Cardiac fibroblast (primary cell): ENCODE measurements at regions not wholly inside any gene's neighbourhood (a gene's known extent, or its start where the extent isn't known, plus 50 kb on each side); places are given as distances from the start of the nearest gene placed in this dataset.

Experiments used
- DNase-seq, 2 donors: peaks; one replicate each; pipeline versions ENCODE4 v3.0.0 to v3.0.0-alpha.2; 2010; ENCODE audit warnings: low read depth in 2 of 2
- H3K4me3 ChIP-seq, 2 donors: replicated peaks in 1 of 2; 1 replicate in 1 of 2; 2 replicates in 1 of 2; pipeline ENCODE4 v1.5.1; 2011; ENCODE audit warnings: low read depth in 2 of 2, low read length in 2 of 2, mild to moderate bottlenecking in 2 of 2, moderate library complexity in 1 of 2
- TF ChIP-seq, protein P1 (sequence below): IDR thresholded peaks from one replicate; pipeline ENCODE4 v1.5.1; 2011; ENCODE audit warnings: low read depth, mild to moderate bottlenecking, low read length, inconsistent platforms

GRCh38 chr7:15867441-15867840 lies 181.0 kb upstream of the MEOX2 start:
- DNase-seq = no peak
- H3K4me3 ChIP-seq = no peak overlapping the region
- TF ChIP-seq, protein P1, sequence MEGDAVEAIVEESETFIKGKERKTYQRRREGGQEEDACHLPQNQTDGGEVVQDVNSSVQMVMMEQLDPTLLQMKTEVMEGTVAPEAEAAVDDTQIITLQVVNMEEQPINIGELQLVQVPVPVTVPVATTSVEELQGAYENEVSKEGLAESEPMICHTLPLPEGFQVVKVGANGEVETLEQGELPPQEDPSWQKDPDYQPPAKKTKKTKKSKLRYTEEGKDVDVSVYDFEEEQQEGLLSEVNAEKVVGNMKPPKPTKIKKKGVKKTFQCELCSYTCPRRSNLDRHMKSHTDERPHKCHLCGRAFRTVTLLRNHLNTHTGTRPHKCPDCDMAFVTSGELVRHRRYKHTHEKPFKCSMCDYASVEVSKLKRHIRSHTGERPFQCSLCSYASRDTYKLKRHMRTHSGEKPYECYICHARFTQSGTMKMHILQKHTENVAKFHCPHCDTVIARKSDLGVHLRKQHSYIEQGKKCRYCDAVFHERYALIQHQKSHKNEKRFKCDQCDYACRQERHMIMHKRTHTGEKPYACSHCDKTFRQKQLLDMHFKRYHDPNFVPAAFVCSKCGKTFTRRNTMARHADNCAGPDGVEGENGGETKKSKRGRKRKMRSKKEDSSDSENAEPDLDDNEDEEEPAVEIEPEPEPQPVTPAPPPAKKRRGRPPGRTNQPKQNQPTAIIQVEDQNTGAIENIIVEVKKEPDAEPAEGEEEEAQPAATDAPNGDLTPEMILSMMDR = no peak

DNA sequence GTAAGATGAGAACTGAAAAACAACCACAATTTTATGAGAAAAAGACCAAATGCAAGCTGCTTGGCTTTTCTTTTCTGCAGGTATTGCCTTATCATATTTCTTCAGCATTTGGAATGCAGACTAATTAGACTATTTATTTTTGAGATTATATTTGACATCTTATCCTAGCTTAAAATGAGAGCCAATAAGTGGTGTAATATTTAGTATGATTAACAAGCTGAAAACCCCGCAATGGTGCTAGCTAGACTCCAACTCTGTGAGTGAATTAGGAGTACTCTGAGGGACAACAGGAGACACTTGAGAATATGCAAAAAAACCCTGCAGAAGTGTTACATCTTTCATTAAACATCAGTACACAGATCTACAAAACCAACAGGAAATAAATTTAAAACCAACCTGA lies 180.3 kb upstream of the MEOX2 start:
- H3K4me3 ChIP-seq = no peak overlapping the region
- no peak for DNase-seq
- TF ChIP-seq, protein P1 = no peak

GRCh38 chr7:15864626-15864991 lies 178.1 kb upstream of the MEOX2 start:
- no peak overlapping the region for H3K4me3 ChIP-seq
- TF ChIP-seq, protein P1 = no peak
- DNase-seq = no peak

DNA sequence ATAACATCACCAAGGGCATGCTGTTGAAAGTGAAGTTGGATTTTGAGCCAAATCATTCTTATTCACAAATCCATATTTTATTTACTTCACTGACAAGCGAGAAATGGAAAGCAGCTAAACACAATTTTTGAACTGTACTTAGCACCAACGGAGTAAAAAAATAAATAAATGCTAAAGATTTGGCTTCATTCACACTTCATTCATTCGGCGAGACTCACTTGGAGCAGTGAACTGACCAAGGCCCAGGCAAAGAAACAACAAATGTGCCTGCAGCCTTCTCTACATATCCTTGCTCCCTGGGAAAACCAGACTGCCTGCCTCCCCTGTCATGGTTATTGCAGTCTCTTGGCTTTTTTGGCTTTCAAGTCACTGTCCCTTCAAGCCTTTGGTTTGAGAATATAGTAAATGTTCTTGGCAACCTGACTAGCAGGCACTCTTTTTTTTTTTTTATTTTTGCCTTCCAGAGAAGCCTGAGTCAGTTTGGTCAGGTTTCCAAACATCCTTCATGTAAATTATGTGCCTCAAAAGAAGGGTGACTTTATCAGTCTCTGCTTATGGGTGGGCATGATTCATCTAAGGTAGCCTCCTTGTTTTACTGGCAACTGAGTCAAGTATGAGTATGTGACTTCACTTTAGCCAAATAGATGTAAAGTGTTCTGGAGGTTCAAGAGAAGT lies 177.6 kb upstream of the MEOX2 start:
- DNase-seq = peak in 1 of 2 donors; percentile 15
- TF ChIP-seq, protein P1 = no peak
- no peak overlapping the region for H3K4me3 ChIP-seq

- H3K4me3 ChIP-seq = no peak overlapping the region
- TF ChIP-seq, protein P1 = no peak
- peak in 1 of 2 donors; percentile 29 for DNase-seq
Observed at GRCh38 chr7:15862781-15863165, 176.3 kb upstream of the MEOX2 start.

DNA sequence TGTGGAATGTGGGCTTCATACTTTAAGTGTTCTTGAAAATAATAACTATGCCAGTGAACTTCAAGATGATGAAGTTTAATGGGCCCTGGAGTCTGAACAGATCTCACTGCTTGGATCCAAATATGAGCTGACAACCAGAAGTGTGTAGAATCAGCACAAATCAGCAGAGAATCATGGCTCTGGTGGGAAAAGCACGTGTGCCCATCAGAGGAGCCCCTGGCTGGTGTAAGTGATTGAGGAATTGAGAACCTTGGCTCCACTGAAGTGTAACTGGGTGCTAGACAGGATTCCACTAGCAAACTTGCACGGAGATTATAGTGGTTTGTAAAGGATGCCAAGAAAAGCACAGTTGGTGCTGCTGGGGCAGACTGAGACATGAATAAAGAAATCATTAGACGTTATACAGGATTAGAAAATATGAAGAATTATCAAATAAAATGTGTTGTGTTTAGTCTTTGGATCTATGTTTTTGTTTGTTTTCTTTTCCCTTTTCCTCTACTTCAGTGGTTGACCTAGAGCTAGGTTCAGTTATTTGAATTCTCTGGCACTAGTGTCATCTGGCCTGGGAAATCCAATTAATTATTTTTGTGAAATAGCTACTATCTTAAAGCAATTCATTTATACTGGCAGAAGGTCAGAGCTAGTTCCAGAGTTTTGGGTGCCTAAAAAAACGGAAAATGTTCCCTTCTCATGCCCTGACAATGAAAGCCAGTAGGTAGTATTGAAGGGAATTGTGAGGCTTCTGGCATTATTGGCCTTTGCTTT lies 175.7 kb upstream of the MEOX2 start:
- TF ChIP-seq, protein P1 = no peak
- no peak overlapping the region for H3K4me3 ChIP-seq
- DNase-seq = no peak
